ENCODE measurements at regions not wholly inside any gene's neighbourhood (a gene's known extent, or its start where the extent isn't known, plus 50 kb on each side); places are given as distances from the start of the nearest gene placed in this dataset.

DNA sequence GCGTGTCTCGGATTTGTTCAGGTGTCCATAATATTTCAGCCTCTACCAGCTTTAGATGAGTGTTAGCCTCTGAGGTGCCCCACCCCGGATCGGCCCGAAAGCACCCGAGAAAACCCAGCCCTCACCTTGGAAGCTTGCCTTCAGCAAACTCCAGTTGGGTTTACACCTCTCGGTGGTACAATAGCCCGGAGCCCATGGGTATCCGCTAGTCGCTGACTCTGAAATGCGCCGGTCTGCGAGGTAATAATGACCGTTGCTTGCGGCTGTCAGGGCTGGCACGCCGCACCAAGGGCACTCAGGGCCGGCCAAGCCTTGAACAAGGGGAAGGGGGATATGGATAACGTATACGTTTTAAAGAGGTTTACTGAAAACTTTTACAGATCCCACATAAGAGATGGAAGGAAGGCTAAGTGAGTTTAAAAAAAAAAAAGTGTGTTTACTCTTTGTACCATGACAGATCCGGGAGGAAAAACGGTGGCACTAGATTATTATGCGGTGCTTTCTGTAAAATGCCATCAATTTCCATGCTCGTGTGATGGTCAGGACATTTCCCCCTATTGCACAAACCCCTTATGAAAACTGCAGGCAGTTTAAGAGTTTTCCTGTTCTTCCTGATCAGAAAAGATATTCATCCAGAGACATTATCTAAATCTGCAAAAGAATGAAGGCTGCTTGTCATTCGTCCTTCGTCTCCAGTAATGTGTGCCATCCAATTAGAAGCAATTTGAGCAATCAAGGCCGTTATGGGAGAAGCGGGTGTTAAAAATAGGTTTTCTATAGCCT lies 124.2 kb downstream of the TMEM161B start:
- DNase-seq, result no peak

GRCh38 chr5:88143693-88144218 lies 124.9 kb downstream of the TMEM161B start:
- DNase-seq, result no peak

DNA sequence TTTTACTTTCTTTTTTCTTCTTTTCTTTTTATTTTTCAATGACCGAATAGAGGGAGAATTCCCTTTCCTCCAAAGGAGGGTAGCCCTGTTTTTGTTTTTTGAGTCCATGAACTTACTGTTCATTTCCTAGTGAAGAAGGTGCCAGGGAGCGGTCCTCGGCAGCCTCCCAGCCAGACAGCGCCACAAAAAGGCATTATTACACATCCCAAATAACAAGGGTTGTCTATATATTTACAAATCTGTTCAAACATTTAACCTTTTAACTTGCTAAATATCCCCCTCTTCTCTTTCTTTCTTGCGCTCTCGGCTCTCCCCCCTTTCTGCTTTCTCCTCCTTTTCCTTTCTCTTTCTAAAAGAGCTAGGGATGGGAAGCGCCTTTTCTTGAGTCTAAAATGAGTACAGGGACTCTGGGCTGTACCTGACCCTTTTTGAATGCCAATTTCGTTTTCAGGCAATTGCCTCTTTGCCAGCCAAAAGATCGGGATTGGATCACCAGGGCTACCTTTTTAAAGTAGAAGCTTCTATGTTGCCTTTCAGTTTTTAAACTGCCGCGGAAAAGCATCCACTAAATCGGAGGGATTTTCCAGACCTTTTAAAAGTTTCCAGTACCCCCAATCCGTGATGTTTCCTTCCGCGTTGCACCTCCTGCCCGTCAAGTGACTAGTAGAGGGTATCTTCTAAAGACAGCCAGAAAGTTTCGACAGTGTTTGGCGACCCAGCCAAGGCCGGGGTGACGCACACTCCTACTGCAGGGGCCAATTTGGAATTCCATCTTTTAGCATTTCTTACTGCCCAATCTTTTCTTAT lies 125.6 kb downstream of the TMEM161B start:
- no peak for DNase-seq

DNA sequence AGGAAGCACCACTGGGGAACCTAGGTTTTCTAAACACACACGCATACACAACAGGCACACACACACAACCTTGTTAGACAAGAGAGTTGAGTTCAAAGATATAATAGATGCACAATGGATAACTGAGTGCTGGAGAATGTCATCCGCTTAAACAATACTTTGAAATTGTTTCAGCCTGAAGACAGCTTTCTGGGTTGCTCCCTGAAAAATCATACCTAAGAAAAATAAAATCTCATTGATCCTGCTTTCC lies 126.1 kb downstream of the TMEM161B start:
- no peak for DNase-seq

DNA sequence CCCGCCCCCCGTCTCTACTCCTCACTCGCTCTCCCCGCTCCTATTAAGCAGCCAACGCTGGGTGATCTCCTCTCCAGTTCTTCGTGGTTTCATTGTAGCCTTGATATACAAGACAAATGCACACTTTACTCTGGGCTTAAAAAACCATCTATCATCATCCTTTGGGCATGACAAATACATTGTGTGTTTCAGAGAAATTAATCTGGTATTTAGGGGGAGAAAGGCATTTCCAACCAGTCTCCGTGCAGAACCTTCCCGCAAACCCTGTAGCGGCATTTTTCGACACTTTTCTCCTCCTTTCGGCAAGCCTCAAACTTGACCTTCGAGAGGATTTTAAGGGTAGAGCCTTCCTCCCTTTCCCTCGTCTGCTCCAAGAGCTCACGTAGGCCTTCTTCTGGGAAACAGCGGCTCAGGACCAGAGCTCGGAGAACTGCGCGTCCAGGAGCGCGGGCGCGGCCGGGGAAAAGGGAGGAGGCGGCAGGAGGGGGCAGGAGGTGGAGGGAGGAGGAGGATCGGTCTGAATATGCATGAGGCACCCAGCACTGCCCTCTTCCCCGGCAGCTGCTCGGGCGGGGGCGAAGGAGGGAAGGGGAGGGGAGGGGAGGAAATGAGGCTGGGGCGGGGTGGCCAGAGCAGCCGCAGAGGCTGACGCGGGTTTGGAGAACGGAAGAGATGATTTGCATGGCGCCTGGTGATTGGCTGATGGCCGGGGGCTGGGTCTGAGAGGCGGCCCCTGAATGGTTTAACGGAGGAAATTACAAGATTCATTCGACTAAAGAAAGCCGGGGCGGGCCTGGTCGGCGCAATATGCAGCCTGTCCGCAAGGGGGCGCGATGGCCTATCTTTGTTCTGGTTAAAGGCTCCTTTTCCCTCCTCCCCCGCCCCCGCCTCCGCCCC lies 127.5 kb downstream of the TMEM161B start:
- DNase-seq, result peak; percentile 62

DNA sequence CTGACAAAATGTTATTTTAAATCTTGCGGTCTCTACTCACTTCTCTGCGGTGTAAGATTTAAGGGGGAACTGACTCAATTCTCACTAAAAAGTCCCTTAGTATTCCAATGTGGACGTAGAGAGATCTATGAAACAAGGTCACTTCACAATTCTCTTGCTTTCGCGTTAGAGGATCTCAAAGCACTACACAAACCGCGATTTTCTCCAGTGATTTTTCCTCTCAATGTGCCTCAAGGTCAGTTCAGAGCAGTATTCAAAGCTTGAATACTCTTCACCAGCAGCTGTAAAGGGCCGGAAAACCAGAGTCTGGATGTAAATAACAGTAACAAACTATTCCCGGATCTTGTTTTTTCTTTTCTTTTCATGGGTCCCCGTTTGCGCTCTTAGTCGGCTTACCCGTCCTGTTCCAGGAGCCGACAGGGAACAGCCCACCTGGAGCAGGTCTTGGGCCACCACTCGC lies 128.2 kb downstream of the TMEM161B start:
- no peak for DNase-seq

DNA sequence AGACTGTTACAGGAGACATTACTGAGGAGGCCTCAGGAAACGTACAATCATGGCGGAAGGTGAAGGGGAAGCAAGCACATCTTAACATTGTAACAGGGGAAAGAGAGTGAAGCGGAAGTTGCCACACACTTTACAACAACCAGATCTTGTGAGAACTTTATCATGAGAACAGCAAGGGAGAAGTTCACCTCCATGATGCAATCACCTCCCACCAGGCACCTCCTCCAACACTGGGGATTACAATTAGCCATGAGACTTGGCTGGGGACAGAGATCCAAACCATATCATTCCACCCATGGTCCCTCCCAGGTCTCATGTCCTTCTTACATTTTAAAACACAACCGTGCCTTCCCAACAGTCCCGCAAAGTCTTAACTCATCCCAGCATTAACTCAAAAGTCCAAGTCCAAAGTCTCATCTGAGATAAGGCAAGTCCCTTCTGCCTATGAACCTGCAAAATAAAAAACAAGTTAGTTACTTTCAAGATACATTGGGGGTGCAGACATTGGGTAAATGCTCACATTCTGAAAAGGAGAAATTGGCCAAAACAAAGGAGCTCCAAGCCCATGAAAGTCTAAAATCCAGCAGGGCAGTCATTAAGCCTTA lies 138.3 kb downstream of the TMEM161B start:
- DNase-seq, result no peak

DNA sequence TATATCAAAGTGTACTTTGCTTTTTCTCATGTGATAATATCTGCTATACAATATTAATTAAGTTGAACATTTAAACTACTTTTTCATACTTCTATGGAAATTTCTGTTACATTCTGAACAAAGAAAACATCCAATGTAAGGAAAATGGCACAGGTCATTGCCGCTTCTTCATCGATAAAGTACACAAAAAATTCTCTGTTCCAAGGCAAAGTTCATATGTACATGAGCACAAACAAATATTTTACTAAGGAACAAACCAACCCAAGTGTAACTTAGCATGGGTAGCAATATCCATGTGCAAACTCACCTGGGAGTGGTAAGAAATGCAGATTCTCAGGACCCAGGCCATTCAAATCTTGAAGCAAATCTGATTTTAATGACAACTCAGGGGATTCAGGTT lies 139.8 kb downstream of the TMEM161B start:
- no peak for DNase-seq

DNA sequence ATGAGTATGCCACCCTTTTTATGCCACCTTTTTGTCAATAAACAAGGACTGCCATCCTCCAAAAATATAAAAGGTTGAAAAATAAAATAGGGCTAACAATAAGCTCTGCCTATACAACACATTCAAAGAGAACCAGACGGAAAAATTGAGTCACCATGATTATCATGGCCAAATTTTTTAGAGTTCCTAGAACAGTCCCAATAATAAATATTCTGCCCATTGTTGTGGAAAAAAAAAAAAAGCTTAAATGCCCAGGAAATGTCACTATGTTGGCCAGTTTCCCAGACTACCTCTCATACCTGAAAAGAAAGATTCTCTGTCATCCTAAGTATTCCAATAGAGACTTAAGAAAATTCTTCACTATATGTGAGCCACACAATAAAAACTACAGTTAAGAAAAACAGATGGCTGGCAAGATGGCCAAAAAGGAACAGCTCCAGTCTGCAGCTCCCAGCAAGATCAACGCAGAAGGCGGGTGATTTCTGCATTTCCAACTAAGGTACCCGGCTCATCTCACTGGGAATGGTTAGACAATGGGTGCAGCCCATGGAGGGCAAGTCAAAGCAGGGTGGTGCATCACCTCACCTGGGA lies 149.0 kb downstream of the TMEM161B start:
- no peak for DNase-seq

DNA sequence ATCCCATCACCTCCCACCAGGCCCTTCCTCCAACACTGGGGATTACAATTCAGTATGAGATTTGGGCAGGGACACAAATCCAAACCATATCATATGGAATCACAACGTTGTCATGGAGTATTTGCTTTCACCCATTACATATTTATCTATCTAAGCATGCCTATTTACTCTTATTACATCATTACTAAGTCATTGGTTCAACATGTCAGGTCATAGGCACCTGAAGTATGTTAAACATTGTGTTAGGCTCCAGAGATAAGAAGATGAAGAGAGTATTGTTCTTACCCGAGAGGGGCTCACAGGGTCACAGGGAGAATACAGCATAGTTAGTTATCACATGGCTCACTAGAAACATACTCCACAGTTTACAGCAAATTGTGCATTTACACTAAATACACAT lies 150.5 kb downstream of the TMEM161B start:
- no peak for DNase-seq

DNA sequence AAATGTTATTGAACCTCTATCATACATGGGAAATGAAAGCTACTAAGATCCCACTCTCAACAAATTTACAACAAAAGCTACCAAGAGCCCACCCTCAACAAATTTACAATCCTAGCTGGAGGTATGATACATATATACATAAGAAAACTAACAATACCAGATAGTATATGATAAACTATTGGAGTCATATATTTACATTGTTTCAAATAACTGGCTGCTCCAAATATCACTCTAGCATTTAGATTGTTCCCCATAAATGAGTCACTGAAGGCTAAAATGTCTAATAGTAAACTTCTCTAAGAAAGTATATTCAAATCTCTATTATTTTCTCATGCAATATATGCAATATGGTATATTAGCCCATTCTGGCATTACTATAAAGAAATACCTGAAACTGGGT lies 151.1 kb downstream of the TMEM161B start:
- DNase-seq, result no peak

- no peak for DNase-seq
These were observed 152.2 kb downstream of the TMEM161B start for GRCh38 chr5:88116396-88116795.

DNA sequence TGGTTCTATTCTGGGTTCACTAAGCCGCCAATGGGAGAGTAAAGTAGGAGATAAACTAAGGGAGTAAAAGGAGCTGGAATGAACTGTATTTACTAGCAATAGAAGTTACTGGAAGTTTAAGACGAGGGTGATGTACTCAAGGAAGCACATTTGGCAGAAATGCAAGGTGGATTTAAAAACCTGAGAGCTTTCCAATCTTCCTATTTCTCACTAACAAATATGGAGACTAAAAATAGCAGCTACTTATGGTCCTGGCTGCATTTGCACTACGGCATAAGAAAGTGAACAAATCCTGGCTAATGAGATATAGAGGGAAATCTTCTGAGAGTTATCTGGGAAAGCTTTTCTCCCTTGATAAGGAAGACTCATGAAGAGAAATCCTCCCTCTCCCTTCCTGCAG lies 153.4 kb downstream of the TMEM161B start:
- no peak for DNase-seq

DNA sequence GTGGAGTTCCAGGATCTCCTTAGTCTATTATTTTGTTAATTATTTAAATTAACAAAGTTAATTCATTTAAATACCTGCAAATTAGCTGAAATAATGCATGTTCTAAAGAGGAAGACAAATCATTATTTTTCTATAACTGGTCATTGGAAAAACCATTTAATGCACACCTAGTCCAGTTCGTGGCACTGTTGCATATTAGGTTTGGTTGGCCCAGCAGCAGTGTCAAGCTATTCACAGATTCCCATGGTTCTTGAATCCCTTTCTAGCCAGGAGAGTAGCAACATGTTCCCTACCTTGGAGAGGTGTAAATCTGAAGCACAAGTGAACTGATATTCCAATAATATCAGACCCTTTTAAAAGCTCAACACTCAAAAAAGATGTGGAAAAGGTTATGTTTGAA lies 155.2 kb downstream of the TMEM161B start:
- no peak for DNase-seq

GRCh38 chr5:88109818-88110217 lies 158.8 kb downstream of the TMEM161B start:
- DNase-seq, result no peak

GRCh38 chr5:88108490-88109279 lies 160.0 kb downstream of the TMEM161B start:
- no peak for DNase-seq

DNA sequence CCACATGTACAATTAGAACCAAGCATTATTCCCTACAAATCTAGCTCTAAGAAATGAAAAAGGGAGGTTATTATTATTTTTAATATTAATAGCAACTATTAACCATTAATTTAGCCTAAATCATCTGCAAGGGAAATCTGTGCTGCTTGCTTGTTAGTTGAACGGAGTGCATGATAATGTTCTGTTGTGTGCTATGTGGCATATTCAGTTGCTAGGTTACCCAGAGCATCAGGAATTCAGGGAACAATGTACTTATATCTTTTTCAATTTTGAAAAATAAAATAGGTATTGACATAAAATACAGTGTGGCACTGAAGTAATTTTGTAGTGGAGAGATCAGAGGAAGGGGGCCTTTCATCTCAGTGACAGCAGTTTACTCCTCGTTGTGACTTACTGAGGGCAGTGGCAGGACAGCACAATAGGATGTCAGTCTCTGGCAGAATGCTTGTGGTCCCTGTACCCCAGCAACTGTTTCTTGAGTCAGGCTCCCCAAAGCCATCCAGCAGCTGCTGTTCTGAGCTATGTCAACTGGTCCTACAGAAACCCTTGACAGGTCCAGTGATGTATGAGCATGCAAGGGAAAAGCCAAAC lies 173.6 kb downstream of the TMEM161B start:
- no peak for DNase-seq

- DNase-seq, result no peak
These were observed 174.2 kb downstream of the TMEM161B start for GRCh38 chr5:88094403-88094802.

GRCh38 chr5:88093765-88094164 lies 174.9 kb downstream of the TMEM161B start:
- DNase-seq, result no peak

DNA sequence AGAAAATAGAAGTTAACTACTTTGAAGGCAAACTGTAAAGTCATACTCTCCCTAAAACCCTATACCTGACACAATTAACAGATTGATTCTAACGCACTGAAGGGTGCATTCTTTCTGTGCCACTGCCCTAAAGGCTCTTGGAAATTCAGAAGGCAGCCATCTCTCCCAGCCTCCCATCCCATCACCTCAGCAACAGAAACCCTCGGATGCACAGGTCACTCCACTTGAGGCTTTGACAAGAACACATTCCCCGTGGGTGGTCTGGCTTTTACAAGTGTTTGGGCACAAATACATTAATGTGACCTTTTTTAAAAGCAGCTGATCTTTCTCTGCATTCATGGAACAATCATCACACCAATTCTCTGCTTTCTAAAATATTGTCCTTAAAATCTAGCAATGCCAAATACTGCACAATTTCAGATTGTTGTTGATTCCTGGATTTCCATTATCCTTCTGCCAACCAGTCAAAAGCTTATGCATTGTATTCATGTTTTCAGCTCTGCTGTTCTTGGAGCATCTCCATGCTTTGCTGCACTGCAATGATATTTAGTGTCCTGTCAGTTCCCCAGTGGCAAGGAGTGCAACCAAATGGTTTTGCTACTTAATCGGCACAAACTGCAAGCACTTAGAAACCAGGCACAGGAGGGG lies 175.6 kb downstream of the TMEM161B start:
- DNase-seq, result no peak

- DNase-seq, result no peak
These were observed 176.3 kb downstream of the TMEM161B start for GRCh38 chr5:88092358-88092757.
